Thyroid gland (tissue), 4 donors: ENCODE measurements at regions not wholly inside any gene's neighbourhood (a gene's known extent, or its start where the extent isn't known, plus 50 kb on each side); places are given as distances from the start of the nearest gene placed in this dataset.

ENCODE experiments used
- CTCF ChIP-seq, 6 experiments: fragments of 200-600 bp in 3 of 6; fragments of 450-650 bp in 3 of 6; sonication (generic) in 3 of 6; IDR thresholded peaks; one replicate each; pipeline ENCODE4 v1.5.1; 2016 to 2019; ENCODE audit warnings: antibody characterized with exemption in 6 of 6, mild to moderate bottlenecking in 2 of 6, inconsistent platforms in 1 of 6, moderate library complexity in 1 of 6
- POLR2A ChIP-seq, 2 donors: fragments of 450-650 bp; IDR thresholded peaks; one replicate each; pipeline ENCODE4 v1.6.1; 2017; ENCODE audit warnings: antibody characterized with exemption in 2 of 2, mild to moderate bottlenecking in 2 of 2, moderate library complexity in 1 of 2

GRCh38 chr4:108315694-108316093, 147.0 kb upstream of the LEF1 start:
- no peak for TF ChIP-seq CTCF (IDR thresholded peaks at IDR 0.05)
- no peak for TF ChIP-seq POLR2A (IDR thresholded peaks at IDR 0.05)
